ENCODE measurements at regions not wholly inside any gene's neighbourhood (a gene's known extent, or its start where the extent isn't known, plus 50 kb on each side); places are given as distances from the start of the nearest gene placed in this dataset.
A peak's percentile ranks its signal among the peaks of the same experiment; 100 is the strongest.
"Not testable (repeated sequence)": the region's sequence is repeated elsewhere in the genome, so short reads cannot be mapped to it uniquely, and the experiment has no call there.

DNA sequence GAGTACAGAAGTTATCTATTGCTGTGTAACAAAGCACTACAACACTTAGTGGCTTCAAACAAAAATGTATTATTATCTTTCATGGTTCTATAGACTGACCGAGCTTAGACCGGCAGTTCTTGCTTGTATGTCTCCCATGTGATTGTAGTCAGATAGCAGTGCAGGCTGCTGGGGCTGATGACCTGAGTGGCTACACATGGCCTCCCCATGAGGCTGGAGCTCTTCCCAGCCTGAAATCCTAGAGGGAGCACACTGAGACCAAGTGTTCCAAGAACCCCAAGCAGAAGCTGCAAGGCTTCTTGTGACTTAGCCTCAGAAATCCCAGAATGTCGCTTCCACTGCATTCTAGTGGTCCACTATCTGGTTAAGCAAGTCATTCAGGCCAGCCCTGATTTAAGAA lies 141.2 kb upstream of the TLE3 start:
- H3K27ac ChIP-seq: no peak overlapping the region
- DNase-seq (ENCODE audit: low spot score): no peak
- CTCF ChIA-PET: no interaction called here
- POLR2A ChIA-PET (ENCODE audit: low non-redundant PET): no interaction called here
- TF ChIP-seq, protein P1, sequence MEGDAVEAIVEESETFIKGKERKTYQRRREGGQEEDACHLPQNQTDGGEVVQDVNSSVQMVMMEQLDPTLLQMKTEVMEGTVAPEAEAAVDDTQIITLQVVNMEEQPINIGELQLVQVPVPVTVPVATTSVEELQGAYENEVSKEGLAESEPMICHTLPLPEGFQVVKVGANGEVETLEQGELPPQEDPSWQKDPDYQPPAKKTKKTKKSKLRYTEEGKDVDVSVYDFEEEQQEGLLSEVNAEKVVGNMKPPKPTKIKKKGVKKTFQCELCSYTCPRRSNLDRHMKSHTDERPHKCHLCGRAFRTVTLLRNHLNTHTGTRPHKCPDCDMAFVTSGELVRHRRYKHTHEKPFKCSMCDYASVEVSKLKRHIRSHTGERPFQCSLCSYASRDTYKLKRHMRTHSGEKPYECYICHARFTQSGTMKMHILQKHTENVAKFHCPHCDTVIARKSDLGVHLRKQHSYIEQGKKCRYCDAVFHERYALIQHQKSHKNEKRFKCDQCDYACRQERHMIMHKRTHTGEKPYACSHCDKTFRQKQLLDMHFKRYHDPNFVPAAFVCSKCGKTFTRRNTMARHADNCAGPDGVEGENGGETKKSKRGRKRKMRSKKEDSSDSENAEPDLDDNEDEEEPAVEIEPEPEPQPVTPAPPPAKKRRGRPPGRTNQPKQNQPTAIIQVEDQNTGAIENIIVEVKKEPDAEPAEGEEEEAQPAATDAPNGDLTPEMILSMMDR (conservative IDR thresholded peaks at IDR 0.05; ENCODE audit: low read depth): no peak

DNA sequence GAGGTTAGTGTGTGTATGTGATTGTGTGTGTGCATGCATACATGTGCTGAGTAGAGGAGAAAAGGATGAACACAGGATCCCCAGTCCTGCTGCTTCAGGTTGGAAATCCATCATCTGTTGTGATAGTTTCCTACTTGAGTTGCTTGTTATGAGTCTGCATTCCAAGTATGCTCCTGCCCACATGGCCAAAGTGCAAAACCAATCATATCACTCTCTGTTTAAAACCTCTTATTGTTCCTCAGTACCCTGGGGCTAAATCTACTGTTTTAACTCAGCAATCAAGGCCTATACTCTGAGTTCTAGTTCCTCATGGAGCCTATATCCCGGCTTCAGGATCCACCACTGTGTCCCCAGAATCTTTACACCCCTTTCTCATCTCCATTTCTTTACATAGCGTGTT lies 139.9 kb upstream of the TLE3 start:
- H3K27ac ChIP-seq: no peak overlapping the region
- TF ChIP-seq, protein P1 (conservative IDR thresholded peaks at IDR 0.05; ENCODE audit: low read depth): no peak
- ChIA-PET CTCF (no interaction called here), POLR2A (ENCODE audit: low non-redundant PET) (no interaction called here)
- DNase-seq (ENCODE audit: low spot score): no peak

DNA sequence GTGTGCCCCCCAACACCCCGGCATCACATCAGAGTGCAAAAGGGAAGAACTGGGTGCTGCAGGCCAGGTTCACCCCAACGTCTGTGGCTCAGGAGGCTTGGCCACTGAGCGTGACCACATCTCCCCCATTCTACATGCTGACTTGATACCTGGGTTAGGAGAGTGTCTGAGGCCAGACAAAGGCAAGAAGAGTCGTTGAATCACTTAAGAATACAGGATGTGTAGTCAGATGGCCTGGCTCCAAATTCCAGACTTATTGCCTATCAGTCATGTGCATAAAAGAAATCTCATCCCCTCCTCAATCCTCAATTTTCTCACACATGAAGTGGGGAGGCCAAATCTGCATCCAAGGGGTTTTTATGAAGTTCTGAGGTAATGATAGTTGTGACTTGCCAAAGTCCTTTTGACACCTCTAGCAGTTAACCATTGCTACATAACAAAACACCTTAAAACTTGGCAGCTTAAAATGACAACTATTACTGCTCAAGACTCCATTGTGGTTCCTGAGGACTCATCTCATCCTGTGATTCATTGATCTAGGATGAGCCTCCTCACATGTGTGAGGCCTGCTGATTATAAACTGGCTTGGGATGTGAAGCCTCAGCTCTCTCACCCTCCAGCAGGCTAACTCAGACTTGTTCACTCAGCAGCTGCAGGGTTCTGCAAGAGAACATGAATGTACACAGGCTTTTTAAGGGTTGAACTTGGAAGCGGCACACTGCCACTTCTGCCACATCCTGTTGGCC lies 138.8 kb upstream of the TLE3 start:
- peak overlapping the region; percentile 70 for H3K27ac ChIP-seq
- TF ChIP-seq, protein P1 (conservative IDR thresholded peaks at IDR 0.05; ENCODE audit: low read depth): no peak
- CTCF ChIA-PET: interaction anchor here (0.9 kb wide), 1 partner anchor 140 kb away, joined by 9 read pairs; no protein-coding TSS in a partner anchor
- POLR2A ChIA-PET (ENCODE audit: low non-redundant PET): interaction anchor here (0.7 kb wide), 1 partner anchor 386 kb away, joined by 3 read pairs; no protein-coding TSS in a partner anchor
- DNase-seq (ENCODE audit: low spot score): peak; percentile 73

DNA sequence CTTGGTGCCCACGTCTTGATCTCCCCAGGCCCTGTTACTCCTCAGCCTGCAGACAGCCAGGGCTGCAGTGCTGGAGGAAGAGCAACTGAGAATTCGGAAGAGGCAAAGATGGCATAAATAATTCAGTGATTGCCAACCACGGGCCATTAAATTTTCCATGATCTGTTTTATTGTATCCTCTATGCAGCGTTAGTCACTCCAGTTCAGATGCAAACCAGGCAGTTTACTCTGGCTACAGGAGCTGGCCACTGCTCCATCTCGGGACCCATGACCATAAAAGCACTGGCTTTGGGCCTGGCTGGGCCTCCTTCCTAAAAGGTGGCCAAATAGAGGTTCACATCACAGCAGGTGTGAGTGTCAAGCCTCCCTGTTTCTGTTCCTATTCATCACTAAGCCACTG lies 137.6 kb upstream of the TLE3 start:
- no peak overlapping the region for H3K27ac ChIP-seq
- ChIA-PET CTCF (no interaction called here), POLR2A (ENCODE audit: low non-redundant PET) (interaction anchor here (0.6 kb wide), 1 partner anchor 773 kb away, joined by 3 read pairs; no protein-coding TSS in a partner anchor)
- TF ChIP-seq, protein P1 (conservative IDR thresholded peaks at IDR 0.05; ENCODE audit: low read depth): no peak
- no peak for DNase-seq (ENCODE audit: low spot score)

DNA sequence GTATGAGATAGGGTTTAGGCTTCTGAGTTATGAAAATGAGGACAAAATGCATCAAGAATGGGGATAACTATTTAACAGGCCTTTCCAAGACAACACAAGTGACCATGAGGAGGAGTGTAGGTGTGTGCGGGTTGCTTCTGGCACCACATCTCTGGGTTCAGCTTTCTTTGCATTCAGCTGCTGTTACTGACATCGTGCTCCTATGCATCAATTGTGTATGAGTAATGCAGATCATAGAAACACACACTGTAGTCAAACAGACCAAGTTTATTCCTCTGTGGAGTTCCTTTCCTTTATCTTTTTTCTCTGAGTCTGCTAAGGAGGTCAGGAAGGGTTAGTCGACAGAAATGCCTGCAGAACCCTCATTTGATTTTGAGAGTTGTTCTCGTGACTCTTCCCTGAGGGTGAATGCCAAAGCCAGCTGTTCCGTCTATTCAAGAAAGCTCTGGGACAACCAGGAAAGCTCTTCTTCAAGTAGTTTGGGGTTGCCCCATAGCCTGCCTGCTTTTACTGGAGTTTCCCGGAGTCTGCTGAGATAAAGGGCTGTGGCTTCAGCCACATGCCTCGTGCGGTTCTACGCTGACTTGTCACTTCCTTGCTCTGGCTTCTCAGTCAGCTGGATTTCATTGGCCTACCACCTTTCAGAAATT lies 136.7 kb upstream of the TLE3 start:
- POLR2A ChIA-PET (ENCODE audit: low non-redundant PET): no interaction called here
- CTCF ChIA-PET: no interaction called here
- H3K27ac ChIP-seq: no peak overlapping the region
- no peak for DNase-seq (ENCODE audit: low spot score)
- TF ChIP-seq, protein P1 (conservative IDR thresholded peaks at IDR 0.05; ENCODE audit: low read depth): no peak

DNA sequence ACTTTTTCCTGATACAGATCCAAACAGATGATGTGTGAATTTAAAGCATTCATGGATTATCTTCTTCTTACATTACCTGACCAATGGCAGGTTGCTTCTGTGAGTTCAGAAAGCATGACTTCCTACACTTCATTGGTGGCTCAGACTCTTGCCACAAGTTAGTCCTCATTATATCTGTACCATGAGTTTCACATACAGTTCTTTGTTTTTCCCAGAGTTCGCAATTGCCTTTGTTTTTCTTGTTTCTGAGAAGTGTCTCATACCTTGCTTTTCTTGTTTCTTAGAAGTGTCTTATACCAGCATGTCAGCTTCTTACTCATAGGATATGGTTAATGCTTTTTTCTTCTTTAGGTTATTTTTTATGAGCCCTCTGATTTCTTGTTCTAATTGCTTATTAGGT lies 133.8 kb upstream of the TLE3 start:
- H3K27ac ChIP-seq: no peak overlapping the region
- ChIA-PET POLR2A (ENCODE audit: low non-redundant PET) (no interaction called here), CTCF (no interaction called here)
- TF ChIP-seq, protein P1 (conservative IDR thresholded peaks at IDR 0.05; ENCODE audit: low read depth): no peak
- no peak for DNase-seq (ENCODE audit: low spot score)

DNA sequence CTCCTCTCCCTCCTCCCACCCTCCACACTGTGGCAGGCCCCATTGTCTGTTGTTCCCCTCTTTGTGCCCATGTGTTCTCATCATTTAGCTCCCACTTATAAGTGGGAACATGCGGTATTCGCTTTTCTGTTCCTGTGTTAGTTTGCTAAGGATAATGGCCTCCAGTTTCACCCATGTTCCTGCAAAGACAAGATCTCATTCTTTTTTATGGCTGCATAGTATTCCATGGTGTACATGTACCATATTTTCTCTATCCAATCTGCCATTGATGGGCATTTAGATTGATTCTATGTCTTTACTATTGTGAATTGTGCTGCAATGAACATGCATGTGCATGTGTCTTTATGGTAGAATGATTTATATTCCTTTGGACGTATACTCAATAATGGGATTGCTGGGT lies 130.2 kb upstream of the TLE3 start:
- POLR2A ChIA-PET (ENCODE audit: low non-redundant PET); H3K27ac ChIP-seq; DNase-seq (ENCODE audit: low spot score): not testable (repeated sequence)
- CTCF ChIA-PET: interaction anchor here (0.6 to 0.7 kb wide), 2 partner anchors 13 to 1857 kb away, joined by 3 read pairs; no protein-coding TSS in a partner anchor
